ENCODE measurements at regions not wholly inside any gene's neighbourhood (a gene's known extent, or its start where the extent isn't known, plus 50 kb on each side); places are given as distances from the start of the nearest gene placed in this dataset.

DNA sequence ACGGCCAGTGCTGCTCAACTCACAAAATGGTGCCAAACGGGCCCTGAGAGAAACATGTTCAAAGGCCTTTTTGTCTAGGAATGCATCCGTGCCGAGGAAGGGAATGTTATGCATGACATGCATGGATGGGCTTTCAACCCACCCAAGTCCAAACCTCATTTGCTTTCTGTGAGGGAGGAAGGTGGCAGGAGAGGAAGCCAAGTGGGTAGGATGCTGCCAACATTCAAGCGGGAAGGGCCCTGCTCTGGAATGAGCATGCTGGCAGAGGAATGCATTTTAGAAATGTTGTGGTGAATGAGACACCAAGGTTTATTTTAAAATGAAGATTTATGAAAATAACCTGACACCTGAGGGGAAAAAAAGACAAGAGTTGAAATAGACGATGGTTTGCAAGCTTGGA, 479.1 kb downstream of the CCDC171 start:
- ATAC-seq (ENCODE audit: low FRiP score) = no peak

DNA sequence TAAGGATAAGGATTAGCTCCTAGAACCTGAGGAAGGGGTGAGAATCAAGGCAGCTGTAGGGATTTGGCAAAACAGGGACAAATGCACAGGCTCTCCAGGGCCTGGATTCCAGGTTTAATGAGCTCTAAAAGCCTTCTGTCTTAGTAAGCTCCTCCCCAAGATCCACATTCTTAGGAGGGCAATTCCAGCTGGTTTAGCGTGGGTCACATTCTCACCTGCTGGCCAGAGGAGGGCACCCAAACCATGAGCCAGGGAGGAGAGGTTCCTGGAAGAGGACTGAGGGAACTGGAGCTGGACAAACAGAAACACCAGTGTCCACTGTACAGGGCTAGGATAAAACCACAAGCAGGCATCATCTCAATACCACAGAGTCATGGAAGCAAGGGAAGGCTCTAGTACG, 480.0 kb downstream of the CCDC171 start:
- DNase-seq (ENCODE audit: low spot score) (no peak), ATAC-seq (ENCODE audit: low FRiP score) (no peak)
- TF ChIP-seq, protein P1, sequence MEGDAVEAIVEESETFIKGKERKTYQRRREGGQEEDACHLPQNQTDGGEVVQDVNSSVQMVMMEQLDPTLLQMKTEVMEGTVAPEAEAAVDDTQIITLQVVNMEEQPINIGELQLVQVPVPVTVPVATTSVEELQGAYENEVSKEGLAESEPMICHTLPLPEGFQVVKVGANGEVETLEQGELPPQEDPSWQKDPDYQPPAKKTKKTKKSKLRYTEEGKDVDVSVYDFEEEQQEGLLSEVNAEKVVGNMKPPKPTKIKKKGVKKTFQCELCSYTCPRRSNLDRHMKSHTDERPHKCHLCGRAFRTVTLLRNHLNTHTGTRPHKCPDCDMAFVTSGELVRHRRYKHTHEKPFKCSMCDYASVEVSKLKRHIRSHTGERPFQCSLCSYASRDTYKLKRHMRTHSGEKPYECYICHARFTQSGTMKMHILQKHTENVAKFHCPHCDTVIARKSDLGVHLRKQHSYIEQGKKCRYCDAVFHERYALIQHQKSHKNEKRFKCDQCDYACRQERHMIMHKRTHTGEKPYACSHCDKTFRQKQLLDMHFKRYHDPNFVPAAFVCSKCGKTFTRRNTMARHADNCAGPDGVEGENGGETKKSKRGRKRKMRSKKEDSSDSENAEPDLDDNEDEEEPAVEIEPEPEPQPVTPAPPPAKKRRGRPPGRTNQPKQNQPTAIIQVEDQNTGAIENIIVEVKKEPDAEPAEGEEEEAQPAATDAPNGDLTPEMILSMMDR (IDR thresholded peaks at IDR 0.05) = no peak

More for the DNA sequence above, 479.1 kb downstream of the CCDC171 start:
- no peak for DNase-seq (ENCODE audit: low spot score)
- TF ChIP-seq, protein P1 (IDR thresholded peaks at IDR 0.05) = no peak

DNA sequence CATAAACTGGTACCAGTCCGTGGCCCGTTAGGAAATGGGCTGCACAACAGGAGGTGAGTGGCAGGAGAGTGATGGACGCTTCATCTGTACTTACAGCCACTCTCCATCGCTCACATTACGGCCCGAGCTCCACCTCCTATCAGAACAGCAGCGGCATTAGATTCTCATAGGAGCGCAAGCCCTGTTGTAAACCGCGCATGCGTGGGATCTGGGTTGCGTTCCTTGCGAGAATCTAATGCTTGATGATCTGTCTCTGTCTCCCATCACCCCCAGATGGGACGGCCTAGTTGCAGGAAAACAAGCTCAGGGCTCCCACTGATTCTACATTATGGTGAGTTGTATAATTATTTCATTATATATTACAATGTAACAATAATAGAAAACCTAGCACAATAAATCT, 480.4 kb downstream of the CCDC171 start:
- DNase-seq (ENCODE audit: low spot score) (no peak), ATAC-seq (ENCODE audit: low FRiP score) (no peak)
- TF ChIP-seq, protein P1 (IDR thresholded peaks at IDR 0.05) = no peak

DNA sequence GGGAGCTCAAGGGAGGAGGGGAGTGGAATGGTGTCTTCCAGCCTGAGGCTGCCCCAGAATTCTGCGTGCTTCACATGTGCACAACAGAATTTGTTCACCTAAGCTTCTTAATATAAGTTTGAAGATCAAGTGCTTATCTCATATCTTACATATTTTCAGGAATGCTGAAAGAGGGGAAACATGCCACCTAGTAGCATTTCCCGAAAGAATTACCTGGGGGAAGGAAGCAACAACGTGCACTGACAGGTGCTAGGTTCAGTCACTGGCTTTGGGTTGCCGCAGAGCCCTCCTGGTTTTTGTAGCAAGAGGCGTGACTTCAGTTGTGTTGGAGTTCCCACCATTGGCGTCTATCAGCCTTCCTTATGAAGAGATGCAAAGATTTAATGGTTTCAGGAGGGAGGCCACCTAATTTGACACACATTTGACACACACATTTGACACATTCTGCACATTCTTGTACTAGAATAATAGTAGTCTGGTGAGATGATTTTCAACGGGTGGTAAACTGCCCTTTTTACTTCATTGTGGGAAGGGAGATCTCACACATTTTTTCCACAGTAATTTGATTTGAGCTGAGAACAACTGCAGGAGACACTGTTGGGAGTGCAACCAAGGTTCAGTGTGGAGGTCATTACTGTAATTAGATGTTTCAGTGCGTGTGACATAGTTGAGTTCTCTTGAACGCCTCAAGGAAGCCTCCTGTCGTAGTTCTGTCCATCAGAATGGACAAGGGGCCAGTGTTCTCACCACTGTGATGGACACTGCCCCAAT, 481.3 kb downstream of the CCDC171 start:
- ATAC-seq (ENCODE audit: low FRiP score) = no peak
- TF ChIP-seq, protein P1 (IDR thresholded peaks at IDR 0.05) = no peak

DNA sequence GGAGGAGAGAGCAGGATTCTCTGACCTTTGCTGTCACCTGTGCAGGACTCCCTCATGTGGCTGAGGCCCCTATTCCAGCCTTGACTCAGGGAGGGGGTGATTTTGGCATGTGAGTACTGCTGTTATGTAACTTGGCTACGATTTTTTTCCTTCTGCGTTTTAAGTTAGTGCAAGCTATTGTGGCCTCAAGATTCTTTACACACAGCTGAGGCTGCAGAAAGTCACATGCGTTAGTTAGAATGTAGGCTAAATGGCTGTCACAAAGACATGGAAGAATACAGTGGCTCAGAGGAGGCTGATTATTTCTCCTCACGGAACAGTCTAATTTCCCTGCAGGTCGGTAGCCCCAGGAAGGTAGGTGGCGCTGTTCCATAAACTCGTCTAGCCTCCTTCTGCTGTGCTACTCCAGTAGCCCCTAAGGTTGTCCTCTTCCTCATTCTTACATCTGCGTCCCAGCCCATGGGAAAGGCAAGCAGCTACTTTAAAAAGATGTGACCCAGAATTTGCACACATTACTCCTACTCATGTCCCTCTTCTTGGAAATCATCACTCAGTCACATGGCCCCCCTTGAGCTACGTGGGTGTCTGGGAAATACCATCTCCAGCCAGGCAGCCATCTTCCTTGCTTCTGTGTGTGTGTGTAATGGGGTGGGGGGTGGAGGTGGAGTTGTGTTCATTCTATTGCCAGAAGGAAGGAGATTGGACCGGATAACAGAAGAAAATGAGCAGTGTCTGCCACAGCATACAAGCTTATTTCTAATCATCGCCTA, 486.6 kb downstream of the CCDC171 start:
- no peak for ATAC-seq (ENCODE audit: low FRiP score)
- no peak for DNase-seq (ENCODE audit: low spot score)
- TF ChIP-seq, protein P1 (IDR thresholded peaks at IDR 0.05) = no peak

More for the DNA sequence above, 481.3 kb downstream of the CCDC171 start:
- DNase-seq (ENCODE audit: low spot score) = no peak

DNA sequence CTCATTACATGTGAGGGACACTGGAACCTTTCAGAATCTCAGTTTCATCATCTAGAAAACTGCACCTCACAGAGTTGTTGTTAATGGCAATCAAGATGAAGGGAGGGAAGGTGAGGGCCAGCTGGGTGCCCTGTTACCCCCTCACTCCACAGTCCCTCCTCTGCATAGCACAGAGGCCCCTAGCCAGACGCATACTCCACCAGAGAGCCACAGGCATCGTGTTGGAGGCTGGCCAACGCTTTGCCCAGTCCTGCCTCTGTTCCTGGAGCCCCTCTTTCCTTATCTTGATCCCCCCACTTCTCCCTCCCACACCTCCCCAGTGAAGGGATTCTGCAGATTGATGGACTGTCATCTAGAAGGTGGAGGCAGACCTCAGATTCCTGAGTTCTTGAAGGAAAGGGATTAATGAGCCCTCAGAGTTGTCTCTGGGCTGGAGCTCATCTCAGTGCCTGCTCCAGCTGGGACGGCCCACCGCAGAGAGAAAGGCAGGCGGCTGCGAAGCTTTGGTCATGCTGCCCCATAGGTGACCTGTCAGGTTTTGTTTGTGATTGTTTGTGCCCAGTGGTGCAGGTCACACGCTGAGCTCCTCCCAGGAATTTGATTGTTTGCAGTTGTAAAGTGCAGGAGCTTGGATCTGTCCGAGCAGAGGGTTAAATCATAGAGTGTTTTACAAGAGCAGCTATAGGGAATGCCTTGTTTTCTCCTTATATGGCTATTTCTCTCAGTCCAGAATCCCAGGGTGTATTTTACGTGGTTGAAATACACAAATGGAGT, 487.3 kb downstream of the CCDC171 start:
- ATAC-seq (ENCODE audit: low FRiP score) (peak; percentile 59), DNase-seq (ENCODE audit: low spot score) (no peak)
- TF ChIP-seq, protein P1 (IDR thresholded peaks at IDR 0.05) = no peak
